BJ (cell line): ENCODE measurements at regions not wholly inside any gene's neighbourhood (a gene's known extent, or its start where the extent isn't known, plus 50 kb on each side); places are given as distances from the start of the nearest gene placed in this dataset.

Source experiments
- CTCF ChIA-PET: fragments of 350-600 bp; formaldehyde crosslinking; extraction: SDS; loops from one replicate; lab custom pipeline; 2021; ENCODE audit warnings: antibody characterized with exemption, inconsistent platforms; lab: Yijun Ruan, JAX
- POLR2A ChIA-PET: fragments of 300-600 bp; sonication (Branson Sonifier 250); formaldehyde crosslinking; extraction: SDS; loops from one replicate; lab custom pipeline; 2021; ENCODE audit warnings: antibody characterized with exemption; lab: Charles Lee
- DNase-seq: peaks from one replicate; pipeline ENCODE4 v3.0.0-alpha.2; 2011; ENCODE audit warnings: low read depth
- H3K27me3 ChIP-seq: 2 replicates; pipeline ENCODE4 v1.6.0; 2011; ENCODE audit warnings: low read length; ENCODE audit not compliant: control insufficient read depth, insufficient read depth
- H3K36me3 ChIP-seq: 2 replicates; pipeline ENCODE4 v1.5.1; 2011; ENCODE audit warnings: low read length; ENCODE audit not compliant: control insufficient read depth, insufficient read depth
- H3K4me3 ChIP-seq: 2 replicates; pipeline ENCODE4 v1.5.1; 2011; ENCODE audit warnings: low read depth, mild to moderate bottlenecking, control low read depth, low read length
- TF ChIP-seq, protein P1 (sequence below): IDR thresholded peaks from 2 replicates; pipeline ENCODE4 v1.5.1; 2011; ENCODE audit warnings: low read depth, mild to moderate bottlenecking, control low read depth, inconsistent platforms, low read length, moderate library complexity; ENCODE audit not compliant: insufficient read depth

DNA sequence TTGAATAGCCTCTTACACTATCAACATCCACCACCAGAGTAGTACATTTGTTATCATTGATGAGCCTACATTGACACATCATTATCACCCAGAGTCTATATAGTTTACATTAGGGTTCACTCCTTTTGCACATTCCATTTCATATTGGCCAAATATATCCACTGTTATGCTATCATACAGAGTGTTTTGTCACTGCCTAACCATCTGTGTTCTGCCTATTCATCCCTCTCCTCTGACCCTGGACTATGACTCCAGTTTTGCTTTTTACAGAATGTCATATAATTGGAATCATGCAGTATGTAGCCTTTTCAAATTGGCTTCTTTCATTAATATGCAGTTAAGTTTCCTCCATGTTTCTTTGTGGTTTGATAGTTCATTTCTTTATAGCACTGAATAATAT is 904.7 kb downstream of the TLE1 start:
- ChIA-PET CTCF (no interaction called here), POLR2A (no interaction called here)
- no peak for DNase-seq
- no peaks in the 10 kb centered on the region for H3K36me3 ChIP-seq
- no peaks in the 10 kb centered on the region for H3K27me3 ChIP-seq
- TF ChIP-seq, protein P1, sequence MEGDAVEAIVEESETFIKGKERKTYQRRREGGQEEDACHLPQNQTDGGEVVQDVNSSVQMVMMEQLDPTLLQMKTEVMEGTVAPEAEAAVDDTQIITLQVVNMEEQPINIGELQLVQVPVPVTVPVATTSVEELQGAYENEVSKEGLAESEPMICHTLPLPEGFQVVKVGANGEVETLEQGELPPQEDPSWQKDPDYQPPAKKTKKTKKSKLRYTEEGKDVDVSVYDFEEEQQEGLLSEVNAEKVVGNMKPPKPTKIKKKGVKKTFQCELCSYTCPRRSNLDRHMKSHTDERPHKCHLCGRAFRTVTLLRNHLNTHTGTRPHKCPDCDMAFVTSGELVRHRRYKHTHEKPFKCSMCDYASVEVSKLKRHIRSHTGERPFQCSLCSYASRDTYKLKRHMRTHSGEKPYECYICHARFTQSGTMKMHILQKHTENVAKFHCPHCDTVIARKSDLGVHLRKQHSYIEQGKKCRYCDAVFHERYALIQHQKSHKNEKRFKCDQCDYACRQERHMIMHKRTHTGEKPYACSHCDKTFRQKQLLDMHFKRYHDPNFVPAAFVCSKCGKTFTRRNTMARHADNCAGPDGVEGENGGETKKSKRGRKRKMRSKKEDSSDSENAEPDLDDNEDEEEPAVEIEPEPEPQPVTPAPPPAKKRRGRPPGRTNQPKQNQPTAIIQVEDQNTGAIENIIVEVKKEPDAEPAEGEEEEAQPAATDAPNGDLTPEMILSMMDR: no peak
- H3K4me3 ChIP-seq: no peak overlapping the region

DNA sequence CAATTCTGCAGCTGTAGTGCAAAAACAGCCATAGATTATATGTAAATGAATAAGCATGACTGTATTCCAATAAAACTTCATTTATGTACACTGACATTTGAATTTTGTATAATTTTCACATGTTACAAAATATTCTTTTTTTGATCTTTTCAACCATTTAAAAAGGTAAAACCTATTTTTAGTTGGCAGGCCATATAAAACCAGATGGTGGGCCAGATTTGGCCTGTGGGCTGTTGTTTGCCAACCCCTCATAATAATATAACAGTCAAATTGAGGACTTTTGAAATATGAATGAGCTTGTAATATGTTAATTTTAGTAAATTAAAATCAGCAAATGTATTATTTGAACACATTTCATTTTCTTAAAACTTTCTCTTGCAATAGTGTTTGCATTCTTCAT is 913.4 kb downstream of the TLE1 start:
- Histone ChIP-seq H3K4me3 (no peak overlapping the region), H3K36me3 (no peaks in the 10 kb centered on the region), H3K27me3 (no peaks in the 10 kb centered on the region)
- ChIA-PET POLR2A (no interaction called here), CTCF (no interaction called here)
- no peak for DNase-seq
- TF ChIP-seq, protein P1: no peak

DNA sequence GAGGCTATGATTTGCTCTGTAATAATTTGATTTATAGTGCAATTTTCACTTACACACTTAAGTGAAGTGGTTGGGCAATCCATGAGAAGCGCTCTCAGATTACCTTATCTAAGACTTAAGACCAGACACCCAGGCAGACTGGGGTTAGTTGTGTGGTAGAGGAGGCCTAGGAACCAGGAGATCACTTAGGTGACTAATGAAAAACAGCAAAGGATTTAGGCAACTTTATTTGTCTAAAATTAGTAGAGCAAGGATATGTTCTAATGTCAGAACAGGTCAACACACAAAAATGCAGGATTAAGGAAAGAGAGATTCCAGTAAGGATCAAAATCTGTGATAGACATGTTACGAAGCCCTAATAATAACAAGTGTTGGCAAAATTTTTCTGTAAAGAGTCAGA is 913.8 kb downstream of the TLE1 start:
- no peak for DNase-seq
- TF ChIP-seq, protein P1: no peak
- H3K27me3 ChIP-seq: no peaks in the 10 kb centered on the region
- ChIA-PET CTCF (interaction anchor here (1.3 kb wide), 1 partner anchor 14 kb away, joined by 3 read pairs; no protein-coding TSS in a partner anchor), POLR2A (no interaction called here)
- no peaks in the 10 kb centered on the region for H3K36me3 ChIP-seq
- no peak overlapping the region for H3K4me3 ChIP-seq

DNA sequence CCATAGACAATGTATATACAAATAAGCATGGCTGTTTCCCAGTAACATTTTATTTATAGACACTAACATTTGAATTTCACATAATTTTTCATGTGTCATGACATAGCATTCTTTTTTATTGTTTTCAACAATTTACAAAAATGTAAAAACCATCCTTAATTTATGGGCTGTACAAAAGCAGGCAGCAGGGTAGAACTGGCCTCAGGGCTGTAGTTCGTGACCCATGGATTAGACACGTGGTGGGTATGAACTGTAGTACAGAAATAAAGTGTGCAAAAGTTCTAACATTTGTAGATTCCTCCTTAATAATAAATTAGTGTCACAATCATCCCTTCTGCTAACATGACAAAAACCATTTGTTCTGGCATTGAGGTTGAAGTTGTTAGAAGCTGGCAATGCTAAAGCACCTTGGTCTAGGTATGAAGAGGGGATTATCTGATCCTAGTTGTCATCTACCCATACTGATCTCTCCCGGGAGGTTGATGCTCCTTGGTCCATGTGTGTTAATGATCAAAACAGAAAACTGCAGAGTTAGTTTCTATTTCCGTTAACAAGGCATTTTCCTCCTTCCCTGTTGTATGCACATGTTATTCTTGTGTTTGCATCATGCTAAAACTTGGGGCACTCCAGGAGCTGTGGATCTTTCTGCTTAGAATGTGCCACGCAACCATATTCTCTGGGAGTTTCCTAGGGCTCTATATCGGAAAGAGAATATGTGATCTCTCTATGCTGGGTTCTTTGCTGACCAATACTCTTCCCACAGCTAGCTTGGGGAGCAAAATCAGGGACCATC is 917.6 kb downstream of the TLE1 start:
- Histone ChIP-seq H3K4me3 (no peak overlapping the region), H3K36me3 (no peaks in the 10 kb centered on the region), H3K27me3 (no peaks in the 10 kb centered on the region)
- POLR2A ChIA-PET: no interaction called here
- DNase-seq: no peak
- CTCF ChIA-PET: no interaction called here
- TF ChIP-seq, protein P1: no peak

DNA sequence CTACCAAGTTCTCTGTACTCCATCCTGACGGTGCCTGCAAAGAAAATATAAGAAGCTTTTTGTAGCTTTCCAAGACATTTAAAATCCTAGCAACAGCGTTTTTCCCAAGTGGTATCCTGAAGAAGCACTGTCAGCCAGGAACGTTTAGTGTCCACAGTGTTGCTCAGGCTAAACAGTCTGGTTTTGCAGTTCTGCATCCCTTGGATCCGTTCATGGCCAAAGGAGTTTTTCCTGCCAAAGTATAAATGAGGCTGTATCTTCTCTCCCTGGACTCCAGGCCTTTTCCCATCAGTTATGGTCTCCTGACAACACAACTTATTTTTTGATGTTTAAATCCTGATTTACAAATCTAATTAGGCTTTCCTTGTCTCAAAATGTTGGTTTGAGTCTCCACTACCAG is 925.8 kb downstream of the TLE1 start:
- no peaks in the 10 kb centered on the region for H3K27me3 ChIP-seq
- no peak overlapping the region for H3K4me3 ChIP-seq
- no peak for DNase-seq
- POLR2A ChIA-PET: no interaction called here
- TF ChIP-seq, protein P1: no peak
- CTCF ChIA-PET: no interaction called here
- no peaks in the 10 kb centered on the region for H3K36me3 ChIP-seq
